ENCODE measurements at regions not wholly inside any gene's neighbourhood (a gene's known extent, or its start where the extent isn't known, plus 50 kb on each side); places are given as distances from the start of the nearest gene placed in this dataset.

DNA sequence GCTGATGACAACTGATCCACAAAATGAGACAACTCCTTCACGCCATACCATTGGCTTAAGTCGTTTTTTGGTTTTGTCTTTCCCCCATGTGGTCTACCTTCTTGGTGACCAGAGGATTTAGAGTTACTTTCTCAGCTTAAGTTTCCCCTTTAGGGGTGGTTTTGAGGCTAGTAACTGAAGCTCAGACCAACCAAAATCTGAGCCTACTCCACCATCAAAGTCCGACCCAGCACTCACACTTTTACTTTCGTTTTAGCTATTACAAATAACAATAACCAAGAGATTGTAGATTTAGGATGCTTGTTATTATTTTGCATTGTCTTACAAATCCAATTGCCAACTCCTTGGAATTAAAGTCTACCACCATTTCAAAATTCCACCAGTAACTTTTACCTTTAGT, 130.6 kb upstream of the MDM1 start:
- TF ChIP-seq CTCF (conservative IDR thresholded peaks at IDR 0.05), result no peak
- H3K9me3 Mint-ChIP-seq, result peaks cover 11% of the 10 kb centered on the region
- no peak overlapping the region for H3K27ac Mint-ChIP-seq (ENCODE audit: unreplicated experiment)
- no peaks in the 10 kb centered on the region for H3K36me3 Mint-ChIP-seq (ENCODE audit: low read depth)
- DNase-seq (ENCODE audit: low read depth, low spot score), result no peak
- no peaks in the 10 kb centered on the region for H3K27me3 Mint-ChIP-seq (ENCODE audit: low read depth)
- H3K4me3 Mint-ChIP-seq, result no peak overlapping the region
- H3K4me1 Mint-ChIP-seq, result peaks cover 4% of the 10 kb centered on the region

DNA sequence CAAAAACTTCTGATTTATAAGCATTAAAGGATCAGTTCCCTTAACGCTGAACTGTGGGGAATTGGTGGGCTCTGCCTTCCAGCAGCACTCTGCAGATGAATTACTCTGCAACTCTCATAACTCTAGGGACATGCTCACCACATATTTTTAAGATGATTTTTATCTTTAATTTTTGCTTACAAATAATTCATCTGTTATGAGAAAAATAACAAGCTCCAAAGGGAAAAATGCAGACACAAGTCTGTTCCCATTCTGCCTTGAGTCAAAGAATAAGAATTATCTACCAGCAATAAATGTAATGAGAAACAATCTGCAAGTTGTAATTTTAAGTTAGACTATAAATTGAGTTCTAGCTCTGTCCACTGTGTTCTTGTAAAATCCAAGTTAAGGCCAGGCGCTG, 133.1 kb upstream of the MDM1 start:
- Mint-ChIP-seq H3K27ac (ENCODE audit: unreplicated experiment) (no peak overlapping the region), H3K4me1 (peaks cover 4% of the 10 kb centered on the region), H3K36me3 (ENCODE audit: low read depth) (no peaks in the 10 kb centered on the region), H3K4me3 (no peak overlapping the region), H3K27me3 (ENCODE audit: low read depth) (no peaks in the 10 kb centered on the region), H3K9me3 (peaks cover 8% of the 10 kb centered on the region)
- TF ChIP-seq CTCF (conservative IDR thresholded peaks at IDR 0.05), result no peak
- no peak for DNase-seq (ENCODE audit: low read depth, low spot score)

GRCh38 chr12:68467514-68467913, 135.4 kb upstream of the MDM1 start:
- Mint-ChIP-seq H3K4me3 (no peak overlapping the region), H3K27ac (ENCODE audit: unreplicated experiment) (no peak overlapping the region), H3K4me1 (peaks cover 4% of the 10 kb centered on the region), H3K36me3 (ENCODE audit: low read depth) (no peaks in the 10 kb centered on the region), H3K27me3 (ENCODE audit: low read depth) (no peaks in the 10 kb centered on the region), H3K9me3 (peaks cover 8% of the 10 kb centered on the region)
- TF ChIP-seq CTCF (conservative IDR thresholded peaks at IDR 0.05), result no peak
- no peak for DNase-seq (ENCODE audit: low read depth, low spot score)

DNA sequence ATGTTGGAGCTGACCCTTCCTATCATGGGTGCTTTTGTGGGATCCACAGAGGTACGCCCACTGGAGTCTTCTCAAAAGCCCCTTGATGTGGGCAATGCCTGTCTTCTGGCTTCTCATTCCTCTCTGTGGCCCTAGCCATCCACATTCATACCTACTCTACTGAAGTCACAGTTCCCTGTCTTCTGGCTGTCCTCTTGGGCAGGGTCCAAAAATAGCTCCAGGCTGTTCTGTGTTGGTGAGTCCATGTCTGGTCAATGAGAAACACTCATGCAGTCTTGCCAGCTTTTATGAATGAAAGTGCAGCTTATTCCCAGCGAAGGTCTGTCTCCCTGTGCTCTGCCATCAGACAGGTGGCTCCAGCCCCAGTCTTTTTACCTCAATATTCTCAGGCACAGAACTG, 135.9 kb upstream of the MDM1 start:
- Mint-ChIP-seq H3K36me3 (ENCODE audit: low read depth) (no peaks in the 10 kb centered on the region), H3K9me3 (peaks cover 8% of the 10 kb centered on the region), H3K27me3 (ENCODE audit: low read depth) (no peaks in the 10 kb centered on the region), H3K4me1 (peaks cover 4% of the 10 kb centered on the region), H3K27ac (ENCODE audit: unreplicated experiment) (peak overlapping the region; percentile 17), H3K4me3 (no peak overlapping the region)
- TF ChIP-seq CTCF (conservative IDR thresholded peaks at IDR 0.05), result no peak
- DNase-seq (ENCODE audit: low read depth, low spot score), result no peak

DNA sequence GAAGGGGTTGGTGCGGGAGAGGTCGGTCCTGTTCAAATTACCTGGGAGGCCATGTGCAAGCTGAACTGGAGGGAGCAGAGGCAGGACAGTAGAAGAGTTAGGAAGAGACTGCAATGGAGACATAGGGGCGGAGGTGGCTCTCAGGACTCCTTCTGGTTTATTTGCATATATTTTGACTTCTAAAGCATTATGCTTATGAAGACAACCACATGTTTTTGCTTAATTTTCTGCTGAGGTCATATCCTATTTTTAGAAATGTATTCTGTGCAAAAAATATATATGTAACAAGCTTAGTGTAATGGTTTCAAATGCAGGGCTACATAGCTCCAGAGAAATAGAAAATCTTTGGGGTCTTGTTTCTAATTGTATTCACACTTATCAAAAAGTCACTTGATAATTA, 137.0 kb upstream of the MDM1 start:
- peaks cover 4% of the 10 kb centered on the region for H3K4me1 Mint-ChIP-seq
- no peak overlapping the region for H3K27ac Mint-ChIP-seq (ENCODE audit: unreplicated experiment)
- no peak for DNase-seq (ENCODE audit: low read depth, low spot score)
- TF ChIP-seq CTCF (conservative IDR thresholded peaks at IDR 0.05), result no peak
- no peaks in the 10 kb centered on the region for H3K36me3 Mint-ChIP-seq (ENCODE audit: low read depth)
- H3K4me3 Mint-ChIP-seq, result no peak overlapping the region
- H3K27me3 Mint-ChIP-seq (ENCODE audit: low read depth), result no peaks in the 10 kb centered on the region
- peaks cover 8% of the 10 kb centered on the region for H3K9me3 Mint-ChIP-seq
